ENCODE measurements at regions not wholly inside any gene's neighbourhood (a gene's known extent, or its start where the extent isn't known, plus 50 kb on each side); places are given as distances from the start of the nearest gene placed in this dataset.

- DNase-seq (ENCODE audit: insufficient read length, low spot score) (no peak), FAIRE-seq (no peak)
- TF ChIP-seq CTCF (IDR thresholded peaks at IDR 0.05; ENCODE audit: insufficient read depth, missing control alignments): no peak
These were observed 458.7 kb downstream of the MATN1 start for GRCh38 chr1:30264672-30265025.

GRCh38 chr1:30263888-30264671 is 459.3 kb downstream of the MATN1 start:
- no peak for FAIRE-seq
- TF ChIP-seq CTCF (IDR thresholded peaks at IDR 0.05; ENCODE audit: insufficient read depth, missing control alignments): no peak
- DNase-seq (ENCODE audit: insufficient read length, low spot score): no peak

- FAIRE-seq (no peak), DNase-seq (ENCODE audit: insufficient read length, low spot score) (no peak)
- TF ChIP-seq CTCF (IDR thresholded peaks at IDR 0.05; ENCODE audit: insufficient read depth, missing control alignments): no peak
These were observed 460.0 kb downstream of the MATN1 start for GRCh38 chr1:30263405-30263804.

- no peak for DNase-seq (ENCODE audit: insufficient read length, low spot score)
- FAIRE-seq: no peak
- no peak for TF ChIP-seq CTCF (IDR thresholded peaks at IDR 0.05; ENCODE audit: insufficient read depth, missing control alignments)
These were observed 461.2 kb downstream of the MATN1 start for GRCh38 chr1:30262158-30262557.

- no peak for TF ChIP-seq CTCF (IDR thresholded peaks at IDR 0.05; ENCODE audit: insufficient read depth, missing control alignments)
- FAIRE-seq (no peak), DNase-seq (ENCODE audit: insufficient read length, low spot score) (no peak)
These were observed 463.1 kb downstream of the MATN1 start for GRCh38 chr1:30260318-30260717.

- no peak for FAIRE-seq
- DNase-seq (ENCODE audit: insufficient read length, low spot score): no peak
- TF ChIP-seq CTCF (IDR thresholded peaks at IDR 0.05; ENCODE audit: insufficient read depth, missing control alignments): no peak
These were observed 463.8 kb downstream of the MATN1 start for GRCh38 chr1:30259631-30260030.

GRCh38 chr1:30258876-30259275 is 464.5 kb downstream of the MATN1 start:
- DNase-seq (ENCODE audit: insufficient read length, low spot score): no peak
- TF ChIP-seq CTCF (IDR thresholded peaks at IDR 0.05; ENCODE audit: insufficient read depth, missing control alignments): no peak

More at GRCh38 chr1:30258876-30259275, 464.5 kb downstream of the MATN1 start:
- FAIRE-seq: no peak

All from D721Med (cell line).